ENCODE measurements at regions not wholly inside any gene's neighbourhood (a gene's known extent, or its start where the extent isn't known, plus 50 kb on each side); places are given as distances from the start of the nearest gene placed in this dataset.
"Not testable (repeated sequence)": the region's sequence is repeated elsewhere in the genome, so short reads cannot be mapped to it uniquely, and the experiment has no call there.

DNA sequence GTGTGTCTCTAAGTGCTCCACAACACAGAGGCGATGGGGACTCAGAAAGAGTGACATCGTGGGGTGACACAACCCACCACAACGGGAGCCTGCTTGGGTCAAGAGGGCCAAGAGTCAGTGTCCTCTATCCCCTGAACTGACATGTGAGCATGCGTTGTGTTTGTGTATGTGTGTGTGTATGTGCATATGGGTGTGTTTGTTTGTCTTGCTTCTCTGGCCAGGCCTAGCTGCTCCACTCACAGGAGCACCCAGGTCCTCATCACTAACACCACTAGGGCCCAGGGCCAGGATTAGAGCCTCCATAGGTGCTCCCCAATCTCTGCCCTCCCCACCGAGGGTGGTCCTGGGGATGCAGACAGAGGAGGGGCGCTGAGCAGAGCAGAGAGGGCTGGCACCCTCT lies 115.0 kb upstream of the CTSV start:
- Histone ChIP-seq H3K27ac (ENCODE audit: low read length) (no peak overlapping the region), H3K79me2 (ENCODE audit: insufficient read depth, low read length) (no peaks in the 10 kb centered on the region), H2AFZ (ENCODE audit: low read depth, low read length) (no peak overlapping the region), H3K9me3 (ENCODE audit: insufficient read depth, low read length, severe bottlenecking) (no peaks in the 10 kb centered on the region), H3K4me1 (ENCODE audit: insufficient read depth, low read length) (no peaks in the 10 kb centered on the region), H3K4me2 (ENCODE audit: insufficient read depth, low read length) (no peak overlapping the region), H3K27me3 (ENCODE audit: insufficient read depth, low read length, poor library complexity) (no peaks in the 10 kb centered on the region), H3K36me3 (ENCODE audit: insufficient read depth, low read length) (peaks cover 3% of the 10 kb centered on the region; the same call in 1 of the 2 replicates), H4K20me1 (ENCODE audit: insufficient read depth, low read length) (no peaks in the 10 kb centered on the region), H3K9ac (ENCODE audit: low read depth, low read length) (no peak overlapping the region), H3K4me3 (ENCODE audit: low read depth in 1 of 2, low read length in 2 of 2) (no peak overlapping the region)
- TF ChIP-seq CTCF (IDR thresholded peaks at IDR 0.05; ENCODE audit: borderline replicate concordance, extremely low read depth, low read length, poor library complexity, severe bottlenecking) = no peak
- no peak for TF ChIP-seq EZH2 (IDR thresholded peaks at IDR 0.05; ENCODE audit: borderline replicate concordance, low read depth, low read length, severe bottlenecking)
- DNase-seq (no peak), ATAC-seq (ENCODE audit: insufficient read depth, low read depth) (no peak)

- not testable (repeated sequence) for ATAC-seq (ENCODE audit: insufficient read depth, low read depth); H3K36me3 ChIP-seq (ENCODE audit: insufficient read depth, low read length)
Measured at GRCh38 chr9:97153160-97153559, 114.2 kb upstream of the CTSV start.

GRCh38 chr9:97150471-97150870 lies 111.5 kb upstream of the CTSV start:
- not testable (repeated sequence) for H4K20me1 ChIP-seq (ENCODE audit: insufficient read depth, low read length); H2AFZ ChIP-seq (ENCODE audit: low read depth, low read length); H3K79me2 ChIP-seq (ENCODE audit: insufficient read depth, low read length); H3K9me3 ChIP-seq (ENCODE audit: insufficient read depth, low read length, severe bottlenecking); H3K36me3 ChIP-seq (ENCODE audit: insufficient read depth, low read length); ATAC-seq (ENCODE audit: insufficient read depth, low read depth); H3K4me2 ChIP-seq (ENCODE audit: insufficient read depth, low read length); DNase-seq; H3K27me3 ChIP-seq (ENCODE audit: insufficient read depth, low read length, poor library complexity); H3K9ac ChIP-seq (ENCODE audit: low read depth, low read length); H3K4me3 ChIP-seq (ENCODE audit: low read depth in 1 of 2, low read length in 2 of 2); H3K27ac ChIP-seq (ENCODE audit: low read length); H3K4me1 ChIP-seq (ENCODE audit: insufficient read depth, low read length)

More at GRCh38 chr9:97153160-97153559, 114.2 kb upstream of the CTSV start:
- not testable (repeated sequence) for H4K20me1 ChIP-seq (ENCODE audit: insufficient read depth, low read length); H3K4me2 ChIP-seq (ENCODE audit: insufficient read depth, low read length); H3K27me3 ChIP-seq (ENCODE audit: insufficient read depth, low read length, poor library complexity); H3K79me2 ChIP-seq (ENCODE audit: insufficient read depth, low read length); DNase-seq; H3K4me3 ChIP-seq (ENCODE audit: low read depth in 1 of 2, low read length in 2 of 2); H3K9me3 ChIP-seq (ENCODE audit: insufficient read depth, low read length, severe bottlenecking); H3K4me1 ChIP-seq (ENCODE audit: insufficient read depth, low read length); H3K9ac ChIP-seq (ENCODE audit: low read depth, low read length); H3K27ac ChIP-seq (ENCODE audit: low read length); H2AFZ ChIP-seq (ENCODE audit: low read depth, low read length)

GRCh38 chr9:97148428-97148827 lies 109.5 kb upstream of the CTSV start:
- not testable (repeated sequence) for H3K4me3 ChIP-seq (ENCODE audit: low read depth in 1 of 2, low read length in 2 of 2); H3K27me3 ChIP-seq (ENCODE audit: insufficient read depth, low read length, poor library complexity); H3K9ac ChIP-seq (ENCODE audit: low read depth, low read length); H3K27ac ChIP-seq (ENCODE audit: low read length); DNase-seq; ATAC-seq (ENCODE audit: insufficient read depth, low read depth); H3K36me3 ChIP-seq (ENCODE audit: insufficient read depth, low read length); H3K4me2 ChIP-seq (ENCODE audit: insufficient read depth, low read length); H3K79me2 ChIP-seq (ENCODE audit: insufficient read depth, low read length); H3K4me1 ChIP-seq (ENCODE audit: insufficient read depth, low read length); H2AFZ ChIP-seq (ENCODE audit: low read depth, low read length); H4K20me1 ChIP-seq (ENCODE audit: insufficient read depth, low read length); H3K9me3 ChIP-seq (ENCODE audit: insufficient read depth, low read length, severe bottlenecking)

DNA sequence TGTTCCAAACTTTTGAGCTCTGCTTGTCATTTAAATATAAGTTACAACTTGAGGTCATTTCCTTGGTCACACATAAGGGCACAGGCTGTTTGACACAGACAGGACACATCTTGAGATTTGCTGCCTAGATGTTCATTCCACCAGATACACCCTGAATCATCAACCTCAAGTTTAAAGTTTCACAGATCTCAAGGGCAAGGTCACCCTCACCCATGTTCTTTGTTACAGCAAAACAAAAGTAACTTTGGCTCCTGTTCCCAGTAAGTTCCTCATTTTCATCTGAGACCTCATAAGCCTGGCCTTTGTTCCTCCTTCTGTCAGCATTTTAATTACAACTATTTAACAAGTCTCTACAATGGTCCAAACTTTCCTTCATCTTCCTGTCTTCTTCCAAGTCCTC lies 106.7 kb upstream of the CTSV start:
- not testable (repeated sequence) for H3K27me3 ChIP-seq (ENCODE audit: insufficient read depth, low read length, poor library complexity); H3K9me3 ChIP-seq (ENCODE audit: insufficient read depth, low read length, severe bottlenecking); H3K9ac ChIP-seq (ENCODE audit: low read depth, low read length); H3K4me2 ChIP-seq (ENCODE audit: insufficient read depth, low read length); H3K79me2 ChIP-seq (ENCODE audit: insufficient read depth, low read length); H3K27ac ChIP-seq (ENCODE audit: low read length); H3K36me3 ChIP-seq (ENCODE audit: insufficient read depth, low read length); H3K4me1 ChIP-seq (ENCODE audit: insufficient read depth, low read length); H3K4me3 ChIP-seq (ENCODE audit: low read depth in 1 of 2, low read length in 2 of 2); H2AFZ ChIP-seq (ENCODE audit: low read depth, low read length); DNase-seq; H4K20me1 ChIP-seq (ENCODE audit: insufficient read depth, low read length); ATAC-seq (ENCODE audit: insufficient read depth, low read depth)

Data from DND-41 (cell line).